Liver (tissue), 8 donors: ENCODE measurements at regions not wholly inside any gene's neighbourhood (a gene's known extent, or its start where the extent isn't known, plus 50 kb on each side); places are given as distances from the start of the nearest gene placed in this dataset.

Source experiments
- DNase-seq: peaks from one replicate; pipeline ENCODE4 v3.0.0-alpha.2; 2017; ENCODE audit warnings: low spot score
- H3K27ac ChIP-seq, 2 donors: one replicate each; pipeline ENCODE4 v1.7.0; 2013; ENCODE audit warnings: inconsistent platforms in 2 of 2, low read length in 2 of 2, control low read depth in 1 of 2, low read depth in 1 of 2, mild to moderate bottlenecking in 1 of 2
- H3K27me3 ChIP-seq, 4 donors: one replicate each; pipeline versions ENCODE4 v1.6.1 to v1.7.0; 2013; ENCODE audit warnings: low read length in 3 of 4, inconsistent platforms in 1 of 4, mild to moderate bottlenecking in 1 of 4, moderate library complexity in 1 of 4; ENCODE audit not compliant: control insufficient read depth in 4 of 4, insufficient read depth in 4 of 4
- H3K36me3 ChIP-seq, 4 donors: one replicate each; pipeline versions ENCODE4 v1.6.1 to v1.7.0; 2013; ENCODE audit warnings: low read length in 3 of 4, mild to moderate bottlenecking in 3 of 4, low read depth in 1 of 4, moderate library complexity in 1 of 4; ENCODE audit not compliant: control insufficient read depth in 4 of 4, insufficient read depth in 3 of 4
- H3K4me1 ChIP-seq, 4 donors: one replicate each; pipeline versions ENCODE4 v1.6.1 to v1.7.0; 2013; ENCODE audit warnings: low read length in 3 of 4, mild to moderate bottlenecking in 3 of 4, moderate library complexity in 1 of 4; ENCODE audit not compliant: control insufficient read depth in 4 of 4, insufficient read depth in 4 of 4
- H3K4me3 ChIP-seq, 3 donors: one replicate each; pipeline versions ENCODE4 v1.6.1 to v1.7.0; 2013; ENCODE audit warnings: low read length in 3 of 3, control low read depth in 1 of 3, low read depth in 1 of 3, mild to moderate bottlenecking in 1 of 3
- H3K9ac ChIP-seq, 2 donors: one replicate each; pipeline ENCODE4 v1.7.0; 2013; ENCODE audit warnings: low read length in 2 of 2, mild to moderate bottlenecking in 2 of 2, moderate library complexity in 2 of 2, control low read depth in 1 of 2, low read depth in 1 of 2
- H3K9me3 ChIP-seq, 4 donors: one replicate each; pipeline versions ENCODE4 v1.6.1 to v1.7.0; 2013; ENCODE audit warnings: low read length in 3 of 4; ENCODE audit not compliant: control insufficient read depth in 4 of 4
- EGR1 ChIP-seq, 2 donors: IDR thresholded peaks; 2 replicates each; pipeline ENCODE4 v1.6.1; 2016 to 2018; ENCODE audit warnings: antibody characterized with exemption in 2 of 2, low read depth in 2 of 2
- FOXA1 ChIP-seq: IDR thresholded peaks from 2 replicates; pipeline ENCODE4 v1.6.1; 2016; ENCODE audit warnings: antibody characterized with exemption
- FOXA2 ChIP-seq: IDR thresholded peaks from 2 replicates; pipeline ENCODE4 v1.6.1; 2016; ENCODE audit warnings: antibody characterized with exemption
- GABPA ChIP-seq, 2 donors: IDR thresholded peaks in 1 of 2; conservative IDR thresholded peaks in 1 of 2; 2 replicates each; pipeline ENCODE4 v1.6.1; 2016; ENCODE audit warnings: antibody characterized with exemption in 2 of 2, mild to moderate bottlenecking in 1 of 2, moderate library complexity in 1 of 2
- HNF4A ChIP-seq, 2 donors: conservative IDR thresholded peaks; 2 replicates each; pipeline ENCODE4 v1.6.1; 2016; ENCODE audit warnings: antibody characterized with exemption in 2 of 2, mild to moderate bottlenecking in 2 of 2
- HNF4G ChIP-seq: IDR thresholded peaks from 2 replicates; pipeline ENCODE4 v1.6.1; 2016; ENCODE audit warnings: antibody characterized with exemption
- JUND ChIP-seq, 2 donors: IDR thresholded peaks; 2 replicates each; pipeline ENCODE4 v1.6.1; 2016; ENCODE audit warnings: antibody characterized with exemption in 2 of 2
- NR2F2 ChIP-seq: IDR thresholded peaks from 2 replicates; pipeline ENCODE4 v1.6.1; 2016; ENCODE audit warnings: antibody characterized with exemption
- RAD21 ChIP-seq, 2 donors: IDR thresholded peaks; 2 replicates each; pipeline ENCODE4 v1.6.1; 2016; ENCODE audit warnings: antibody characterized with exemption in 2 of 2, mild to moderate bottlenecking in 2 of 2
- RXRA ChIP-seq, 2 donors: IDR thresholded peaks; 2 replicates each; pipeline ENCODE4 v1.6.1; 2017 to 2018; ENCODE audit warnings: antibody characterized with exemption in 2 of 2, mild to moderate bottlenecking in 1 of 2
- SP1 ChIP-seq: IDR thresholded peaks from 2 replicates; pipeline ENCODE4 v1.6.1; 2018; ENCODE audit warnings: antibody characterized with exemption, mild to moderate bottlenecking
- TAF1 ChIP-seq: conservative IDR thresholded peaks from 2 replicates; pipeline ENCODE4 v1.6.1; 2016; ENCODE audit warnings: antibody characterized with exemption, mild to moderate bottlenecking
- YY1 ChIP-seq: IDR thresholded peaks from 2 replicates; pipeline ENCODE4 v1.6.1; 2016; ENCODE audit warnings: antibody characterized with exemption, mild to moderate bottlenecking
- WGBS: extraction: QIAGEN DNeasy Blood & Tissue Kit; methylation state at CpG from one replicate; pipeline ENCODE4 v1.1.7; 2013; 5-methylcytosine and 5-hydroxymethylcytosine counted together
- TF ChIP-seq, protein P1 (sequence below): fragments of 150-350 bp; IDR thresholded peaks from 2 replicates; pipeline ENCODE4 v1.5.1; 2017; ENCODE audit warnings: improper control_type of control experiment, low read depth, low read length; ENCODE audit not compliant: missing input control
- TF ChIP-seq, protein P2 (sequence below): IDR thresholded peaks from 2 replicates; pipeline ENCODE4 v1.6.1; 2016; ENCODE audit warnings: antibody characterized with exemption, mild to moderate bottlenecking
- TF ChIP-seq, protein P3 (sequence below): IDR thresholded peaks from 2 replicates; pipeline ENCODE4 v1.6.1; 2016; ENCODE audit warnings: antibody characterized with exemption
- TF ChIP-seq, protein P4 (sequence below): IDR thresholded peaks from 2 replicates; pipeline ENCODE4 v1.6.1; 2016; ENCODE audit warnings: antibody characterized with exemption
- donor health status: healthy.
- donor health status: healthy.
- donor health status: healthy.
- donor health status: healthy.
- donor health status: healthy.

DNA sequence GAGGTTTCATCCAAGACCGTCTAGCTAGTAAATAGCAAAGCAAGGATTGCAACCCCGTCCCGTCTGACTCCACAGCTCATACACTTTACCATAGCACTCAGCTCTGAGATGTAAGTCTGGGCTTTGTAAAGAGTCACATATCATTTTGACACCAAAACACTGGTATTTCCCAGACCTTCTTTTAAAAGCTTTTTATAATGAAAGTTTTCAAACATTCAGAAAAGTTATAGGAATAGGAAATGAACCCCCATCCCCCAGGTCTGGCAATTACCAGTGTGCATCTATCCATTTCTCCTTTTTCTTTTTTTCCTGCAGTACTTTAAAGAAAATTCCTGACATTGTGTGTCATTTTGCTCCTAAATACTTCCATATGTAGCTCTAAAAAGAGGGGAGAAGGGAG lies 183.6 kb upstream of the CCND2 start:
- H3K36me3 ChIP-seq = no peaks in the 10 kb centered on the region
- H3K9me3 ChIP-seq = no peaks in the 10 kb centered on the region
- H3K27me3 ChIP-seq = no peaks in the 10 kb centered on the region
- H3K4me3 ChIP-seq = no peak overlapping the region
- WGBS = 92% methylated on average over 3 of the region's 3 CpGs
- TF ChIP-seq JUND (IDR thresholded peaks at IDR 0.05) (no peak), HNF4A (conservative IDR thresholded peaks at IDR 0.05) (no peak), SP1 (no peak), RAD21 (IDR thresholded peaks at IDR 0.05) (no peak), GABPA (IDR thresholded peaks at IDR 0.05 in 1 of 2, conservative IDR thresholded peaks at IDR 0.05 in 1 of 2) (no peak), RXRA (IDR thresholded peaks at IDR 0.05) (no peak), FOXA2 (no peak), TAF1 (no peak), EGR1 (IDR thresholded peaks at IDR 0.05; ENCODE audit: low read depth in 2 of 2) (no peak), YY1 (no peak), HNF4G (no peak), FOXA1 (no peak), NR2F2 (no peak)
- TF ChIP-seq, protein P1, sequence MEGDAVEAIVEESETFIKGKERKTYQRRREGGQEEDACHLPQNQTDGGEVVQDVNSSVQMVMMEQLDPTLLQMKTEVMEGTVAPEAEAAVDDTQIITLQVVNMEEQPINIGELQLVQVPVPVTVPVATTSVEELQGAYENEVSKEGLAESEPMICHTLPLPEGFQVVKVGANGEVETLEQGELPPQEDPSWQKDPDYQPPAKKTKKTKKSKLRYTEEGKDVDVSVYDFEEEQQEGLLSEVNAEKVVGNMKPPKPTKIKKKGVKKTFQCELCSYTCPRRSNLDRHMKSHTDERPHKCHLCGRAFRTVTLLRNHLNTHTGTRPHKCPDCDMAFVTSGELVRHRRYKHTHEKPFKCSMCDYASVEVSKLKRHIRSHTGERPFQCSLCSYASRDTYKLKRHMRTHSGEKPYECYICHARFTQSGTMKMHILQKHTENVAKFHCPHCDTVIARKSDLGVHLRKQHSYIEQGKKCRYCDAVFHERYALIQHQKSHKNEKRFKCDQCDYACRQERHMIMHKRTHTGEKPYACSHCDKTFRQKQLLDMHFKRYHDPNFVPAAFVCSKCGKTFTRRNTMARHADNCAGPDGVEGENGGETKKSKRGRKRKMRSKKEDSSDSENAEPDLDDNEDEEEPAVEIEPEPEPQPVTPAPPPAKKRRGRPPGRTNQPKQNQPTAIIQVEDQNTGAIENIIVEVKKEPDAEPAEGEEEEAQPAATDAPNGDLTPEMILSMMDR = no peak
- TF ChIP-seq, protein P2, sequence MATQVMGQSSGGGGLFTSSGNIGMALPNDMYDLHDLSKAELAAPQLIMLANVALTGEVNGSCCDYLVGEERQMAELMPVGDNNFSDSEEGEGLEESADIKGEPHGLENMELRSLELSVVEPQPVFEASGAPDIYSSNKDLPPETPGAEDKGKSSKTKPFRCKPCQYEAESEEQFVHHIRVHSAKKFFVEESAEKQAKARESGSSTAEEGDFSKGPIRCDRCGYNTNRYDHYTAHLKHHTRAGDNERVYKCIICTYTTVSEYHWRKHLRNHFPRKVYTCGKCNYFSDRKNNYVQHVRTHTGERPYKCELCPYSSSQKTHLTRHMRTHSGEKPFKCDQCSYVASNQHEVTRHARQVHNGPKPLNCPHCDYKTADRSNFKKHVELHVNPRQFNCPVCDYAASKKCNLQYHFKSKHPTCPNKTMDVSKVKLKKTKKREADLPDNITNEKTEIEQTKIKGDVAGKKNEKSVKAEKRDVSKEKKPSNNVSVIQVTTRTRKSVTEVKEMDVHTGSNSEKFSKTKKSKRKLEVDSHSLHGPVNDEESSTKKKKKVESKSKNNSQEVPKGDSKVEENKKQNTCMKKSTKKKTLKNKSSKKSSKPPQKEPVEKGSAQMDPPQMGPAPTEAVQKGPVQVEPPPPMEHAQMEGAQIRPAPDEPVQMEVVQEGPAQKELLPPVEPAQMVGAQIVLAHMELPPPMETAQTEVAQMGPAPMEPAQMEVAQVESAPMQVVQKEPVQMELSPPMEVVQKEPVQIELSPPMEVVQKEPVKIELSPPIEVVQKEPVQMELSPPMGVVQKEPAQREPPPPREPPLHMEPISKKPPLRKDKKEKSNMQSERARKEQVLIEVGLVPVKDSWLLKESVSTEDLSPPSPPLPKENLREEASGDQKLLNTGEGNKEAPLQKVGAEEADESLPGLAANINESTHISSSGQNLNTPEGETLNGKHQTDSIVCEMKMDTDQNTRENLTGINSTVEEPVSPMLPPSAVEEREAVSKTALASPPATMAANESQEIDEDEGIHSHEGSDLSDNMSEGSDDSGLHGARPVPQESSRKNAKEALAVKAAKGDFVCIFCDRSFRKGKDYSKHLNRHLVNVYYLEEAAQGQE = no peak
- TF ChIP-seq, protein P3, sequence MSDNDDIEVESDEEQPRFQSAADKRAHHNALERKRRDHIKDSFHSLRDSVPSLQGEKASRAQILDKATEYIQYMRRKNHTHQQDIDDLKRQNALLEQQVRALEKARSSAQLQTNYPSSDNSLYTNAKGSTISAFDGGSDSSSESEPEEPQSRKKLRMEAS = no peak
- TF ChIP-seq, protein P4, sequence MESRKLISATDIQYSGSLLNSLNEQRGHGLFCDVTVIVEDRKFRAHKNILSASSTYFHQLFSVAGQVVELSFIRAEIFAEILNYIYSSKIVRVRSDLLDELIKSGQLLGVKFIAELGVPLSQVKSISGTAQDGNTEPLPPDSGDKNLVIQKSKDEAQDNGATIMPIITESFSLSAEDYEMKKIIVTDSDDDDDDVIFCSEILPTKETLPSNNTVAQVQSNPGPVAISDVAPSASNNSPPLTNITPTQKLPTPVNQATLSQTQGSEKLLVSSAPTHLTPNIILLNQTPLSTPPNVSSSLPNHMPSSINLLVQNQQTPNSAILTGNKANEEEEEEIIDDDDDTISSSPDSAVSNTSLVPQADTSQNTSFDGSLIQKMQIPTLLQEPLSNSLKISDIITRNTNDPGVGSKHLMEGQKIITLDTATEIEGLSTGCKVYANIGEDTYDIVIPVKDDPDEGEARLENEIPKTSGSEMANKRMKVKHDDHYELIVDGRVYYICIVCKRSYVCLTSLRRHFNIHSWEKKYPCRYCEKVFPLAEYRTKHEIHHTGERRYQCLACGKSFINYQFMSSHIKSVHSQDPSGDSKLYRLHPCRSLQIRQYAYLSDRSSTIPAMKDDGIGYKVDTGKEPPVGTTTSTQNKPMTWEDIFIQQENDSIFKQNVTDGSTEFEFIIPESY = no peak
- no peak for DNase-seq
- H3K4me1 ChIP-seq = no peaks in the 10 kb centered on the region
- no peak overlapping the region for H3K9ac ChIP-seq
- no peak overlapping the region for H3K27ac ChIP-seq

DNA sequence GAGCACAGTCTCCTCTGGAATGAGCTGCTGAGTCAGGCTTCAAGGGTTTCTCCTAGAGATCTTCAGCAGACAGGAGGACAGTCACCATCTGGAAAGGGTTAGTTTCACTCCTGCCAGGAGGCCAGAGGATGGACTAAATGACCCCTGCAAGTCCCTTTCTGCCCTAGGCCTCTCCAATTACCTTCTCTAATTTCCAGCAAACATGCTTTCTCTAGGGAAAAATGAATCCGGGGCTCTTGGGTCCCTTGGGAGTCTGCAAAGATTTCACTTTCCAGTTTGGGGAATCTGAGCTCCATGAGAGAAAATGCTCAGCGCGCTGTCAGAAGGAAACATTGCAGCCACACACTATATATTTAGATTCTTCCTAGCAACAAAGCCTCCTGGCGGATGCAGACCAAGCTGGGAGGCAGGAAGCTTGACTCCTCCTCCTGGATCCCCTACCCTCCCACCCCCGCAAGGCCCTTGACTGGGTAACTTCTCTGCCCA lies 184.4 kb upstream of the CCND2 start:
- Histone ChIP-seq H3K9ac (no peak overlapping the region), H3K27ac (no peak overlapping the region), H3K27me3 (no peaks in the 10 kb centered on the region), H3K4me1 (no peaks in the 10 kb centered on the region), H3K36me3 (no peaks in the 10 kb centered on the region), H3K9me3 (no peaks in the 10 kb centered on the region), H3K4me3 (no peak overlapping the region)
- TF ChIP-seq GABPA (IDR thresholded peaks at IDR 0.05 in 1 of 2, conservative IDR thresholded peaks at IDR 0.05 in 1 of 2) = no peak
- WGBS = 79% methylated on average over 5 of the region's 5 CpGs
- no peak for DNase-seq
